Medulla oblongata (tissue), 1 donor: ENCODE measurements at regions not wholly inside any gene's neighbourhood (a gene's known extent, or its start where the extent isn't known, plus 50 kb on each side); places are given as distances from the start of the nearest gene placed in this dataset.

Experiments
- DNase-seq: peaks from one replicate; pipeline ENCODE4 v3.0.0-alpha.2; 2015; ENCODE audit errors: extremely low spot score

- no peak for DNase-seq
Observed at GRCh38 chr9:89554307-89555035, 50.3 kb upstream of the GADD45G start.

GRCh38 chr9:89553451-89554010, 51.3 kb upstream of the GADD45G start:
- DNase-seq: no peak

GRCh38 chr9:89550346-89550927, 52.5 kb upstream of the SEMA4D start:
- no peak for DNase-seq

DNA sequence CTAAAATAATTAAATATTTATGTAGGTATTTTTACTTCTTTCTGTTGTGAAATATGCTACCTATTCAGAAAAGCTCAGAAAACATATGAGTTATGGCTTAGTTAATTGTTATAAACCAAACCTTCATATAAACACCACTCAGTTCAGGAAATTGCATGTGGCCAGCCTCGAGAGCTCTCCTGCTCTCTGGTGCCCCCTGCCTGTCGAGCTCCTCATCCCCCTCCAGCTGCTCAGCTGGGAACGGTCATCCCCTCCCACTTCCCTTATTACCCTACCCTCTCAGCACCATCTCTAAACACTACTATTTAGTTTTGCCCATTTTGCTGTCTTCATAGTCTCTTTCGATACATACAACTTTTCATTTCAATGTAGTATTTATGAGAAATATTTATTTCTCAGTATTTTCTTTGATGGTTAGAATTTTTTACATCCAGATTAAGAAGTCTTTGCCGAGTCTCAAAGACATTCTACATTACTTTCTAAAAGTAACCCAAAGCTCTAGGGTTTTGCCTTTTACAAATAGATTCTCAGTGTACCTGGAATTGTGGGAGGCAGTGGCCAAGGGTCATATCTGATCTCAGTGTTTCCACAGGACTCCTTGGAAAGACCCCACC, 51.2 kb upstream of the SEMA4D start:
- DNase-seq: peak; percentile 92

GRCh38 chr9:89548071-89548638, 50.2 kb upstream of the SEMA4D start:
- no peak for DNase-seq
